GM10266 (cell line): ENCODE measurements at regions not wholly inside any gene's neighbourhood (a gene's known extent, or its start where the extent isn't known, plus 50 kb on each side); places are given as distances from the start of the nearest gene placed in this dataset.
"Not testable (repeated sequence)": the region's sequence is repeated elsewhere in the genome, so short reads cannot be mapped to it uniquely, and the experiment has no call there.

Experiments
- DNase-seq: peaks from one replicate; pipeline ENCODE4 v3.0.0; 2012; ENCODE audit errors: extremely low spot score
- TF ChIP-seq, protein P1 (sequence below): IDR thresholded peaks from 2 replicates; pipeline ENCODE4 v1.5.1; 2012; ENCODE audit warnings: mild to moderate bottlenecking, low read depth; ENCODE audit not compliant: control insufficient read depth, insufficient read depth; ENCODE audit errors: missing control alignments

DNA sequence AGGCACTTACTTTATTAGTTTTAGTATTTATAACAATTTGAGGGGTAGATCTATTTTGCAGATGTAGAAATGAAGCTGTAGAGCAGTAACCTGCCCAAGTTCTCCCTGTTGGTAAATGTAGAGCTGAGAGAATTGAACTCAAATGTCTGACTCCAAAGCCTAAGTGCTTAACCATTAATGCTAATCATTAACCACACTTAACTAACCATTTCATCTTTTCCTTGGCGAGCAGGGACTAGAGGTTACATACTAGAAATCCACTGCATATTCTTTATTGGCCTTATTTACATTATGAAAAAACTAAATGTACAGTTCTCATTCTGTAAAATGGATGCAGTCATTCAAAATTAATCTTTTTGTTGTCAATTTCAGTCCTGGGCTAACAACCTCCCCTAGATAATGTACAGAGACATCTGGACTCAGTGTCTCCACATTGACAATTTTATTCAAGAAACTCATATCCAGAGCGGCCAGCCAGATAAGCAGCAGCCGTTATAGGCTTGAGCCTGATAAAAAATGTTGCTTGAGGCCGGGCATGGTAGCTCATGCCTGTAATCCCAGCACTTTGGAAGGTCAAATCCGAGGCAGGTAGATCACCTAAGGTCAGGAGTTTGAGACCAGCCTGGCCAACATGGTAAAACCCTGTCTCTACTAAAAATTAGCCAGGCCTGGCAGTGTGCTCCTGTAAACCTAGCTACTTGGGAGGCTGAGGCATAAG is 76.7 kb upstream of the PICALM start:
- TF ChIP-seq, protein P1, sequence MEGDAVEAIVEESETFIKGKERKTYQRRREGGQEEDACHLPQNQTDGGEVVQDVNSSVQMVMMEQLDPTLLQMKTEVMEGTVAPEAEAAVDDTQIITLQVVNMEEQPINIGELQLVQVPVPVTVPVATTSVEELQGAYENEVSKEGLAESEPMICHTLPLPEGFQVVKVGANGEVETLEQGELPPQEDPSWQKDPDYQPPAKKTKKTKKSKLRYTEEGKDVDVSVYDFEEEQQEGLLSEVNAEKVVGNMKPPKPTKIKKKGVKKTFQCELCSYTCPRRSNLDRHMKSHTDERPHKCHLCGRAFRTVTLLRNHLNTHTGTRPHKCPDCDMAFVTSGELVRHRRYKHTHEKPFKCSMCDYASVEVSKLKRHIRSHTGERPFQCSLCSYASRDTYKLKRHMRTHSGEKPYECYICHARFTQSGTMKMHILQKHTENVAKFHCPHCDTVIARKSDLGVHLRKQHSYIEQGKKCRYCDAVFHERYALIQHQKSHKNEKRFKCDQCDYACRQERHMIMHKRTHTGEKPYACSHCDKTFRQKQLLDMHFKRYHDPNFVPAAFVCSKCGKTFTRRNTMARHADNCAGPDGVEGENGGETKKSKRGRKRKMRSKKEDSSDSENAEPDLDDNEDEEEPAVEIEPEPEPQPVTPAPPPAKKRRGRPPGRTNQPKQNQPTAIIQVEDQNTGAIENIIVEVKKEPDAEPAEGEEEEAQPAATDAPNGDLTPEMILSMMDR = no peak
- no peak for DNase-seq

DNA sequence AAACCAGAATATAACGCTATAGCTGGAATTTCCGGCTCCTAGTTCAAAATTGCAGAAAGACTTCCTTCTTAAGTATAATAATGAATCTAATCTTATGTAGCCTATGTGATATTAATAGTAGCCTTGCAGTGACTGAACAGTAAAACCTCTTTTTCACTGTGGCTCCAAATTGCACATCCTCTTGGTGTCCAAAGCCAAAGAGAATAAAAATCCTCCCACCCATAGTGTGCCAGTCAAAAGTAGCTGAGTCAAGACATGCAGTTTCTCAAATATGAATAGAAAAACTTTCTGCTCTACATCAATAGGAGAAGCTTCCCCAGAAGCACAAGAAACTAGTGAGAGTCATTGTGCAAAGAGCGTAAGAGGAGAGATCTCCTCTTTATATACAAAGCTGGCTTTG is 76.0 kb upstream of the PICALM start:
- DNase-seq = no peak
- TF ChIP-seq, protein P1 = no peak

DNA sequence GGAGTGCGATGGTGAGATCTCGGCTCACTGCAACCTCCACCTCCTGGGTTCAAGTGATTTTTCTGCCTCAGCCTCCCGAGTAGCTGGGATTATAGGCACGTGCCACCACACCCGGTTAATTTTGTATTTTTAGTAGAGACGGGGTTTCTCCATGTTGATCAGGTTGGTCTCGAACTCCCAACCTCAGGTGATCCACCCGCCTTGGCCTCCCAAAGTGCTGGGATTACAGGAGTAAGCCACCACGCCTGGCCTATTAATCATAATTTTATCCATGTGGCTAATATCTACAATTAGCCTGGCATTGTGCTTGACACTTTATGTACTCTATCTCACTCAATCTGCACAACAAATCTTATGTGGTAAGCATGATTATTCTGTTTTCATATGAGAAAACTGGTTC is 75.2 kb upstream of the PICALM start:
- DNase-seq = not testable (repeated sequence)

DNA sequence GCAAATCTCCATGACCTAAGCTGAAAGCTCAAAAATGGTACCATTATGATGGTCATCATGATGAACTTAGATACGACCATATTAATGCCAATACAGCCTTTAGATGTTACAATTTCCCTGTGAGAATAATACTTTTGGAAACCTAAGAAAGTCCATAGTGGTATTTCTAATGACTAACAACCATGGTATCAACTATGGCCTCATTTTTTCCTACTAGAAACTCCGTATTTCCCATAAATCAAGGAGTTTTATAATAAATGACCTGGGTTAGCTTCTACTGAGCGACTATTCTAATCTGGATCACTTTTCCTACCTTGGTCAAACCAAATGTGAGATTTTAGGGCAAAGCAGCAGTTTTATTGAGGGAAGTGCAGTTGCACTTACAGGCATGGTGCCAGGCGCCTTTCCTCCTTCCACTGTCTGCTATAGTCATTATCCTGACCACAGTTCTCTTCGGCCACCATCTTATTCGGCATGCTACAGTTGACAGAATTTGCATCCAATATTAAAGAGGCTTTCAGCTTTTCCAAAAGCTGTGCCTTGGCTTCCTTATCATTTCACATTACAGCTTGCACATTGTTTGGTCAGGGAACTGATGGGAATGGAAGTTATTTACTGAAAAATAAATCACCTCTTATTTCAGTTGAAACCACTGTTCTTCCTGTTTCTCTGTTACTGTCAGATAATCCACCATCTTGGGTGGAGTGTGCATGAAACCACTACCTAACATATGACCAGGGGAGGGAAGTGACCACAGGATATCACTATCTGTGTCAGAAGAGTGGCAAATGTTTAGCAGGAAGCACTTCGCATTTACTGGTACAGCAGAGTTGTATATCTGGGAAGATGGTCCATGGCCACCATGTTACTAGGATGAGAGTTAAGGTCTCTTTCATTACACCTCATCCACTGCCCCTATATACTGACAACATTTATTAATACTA is 74.5 kb upstream of the PICALM start:
- TF ChIP-seq, protein P1 = no peak
- DNase-seq = no peak

- DNase-seq = no peak
- TF ChIP-seq, protein P1 = no peak
Observed at GRCh38 chr11:86142170-86142569, 73.3 kb upstream of the PICALM start.

GRCh38 chr11:86141727-86142126 is 72.8 kb upstream of the PICALM start:
- TF ChIP-seq, protein P1 = no peak

DNA sequence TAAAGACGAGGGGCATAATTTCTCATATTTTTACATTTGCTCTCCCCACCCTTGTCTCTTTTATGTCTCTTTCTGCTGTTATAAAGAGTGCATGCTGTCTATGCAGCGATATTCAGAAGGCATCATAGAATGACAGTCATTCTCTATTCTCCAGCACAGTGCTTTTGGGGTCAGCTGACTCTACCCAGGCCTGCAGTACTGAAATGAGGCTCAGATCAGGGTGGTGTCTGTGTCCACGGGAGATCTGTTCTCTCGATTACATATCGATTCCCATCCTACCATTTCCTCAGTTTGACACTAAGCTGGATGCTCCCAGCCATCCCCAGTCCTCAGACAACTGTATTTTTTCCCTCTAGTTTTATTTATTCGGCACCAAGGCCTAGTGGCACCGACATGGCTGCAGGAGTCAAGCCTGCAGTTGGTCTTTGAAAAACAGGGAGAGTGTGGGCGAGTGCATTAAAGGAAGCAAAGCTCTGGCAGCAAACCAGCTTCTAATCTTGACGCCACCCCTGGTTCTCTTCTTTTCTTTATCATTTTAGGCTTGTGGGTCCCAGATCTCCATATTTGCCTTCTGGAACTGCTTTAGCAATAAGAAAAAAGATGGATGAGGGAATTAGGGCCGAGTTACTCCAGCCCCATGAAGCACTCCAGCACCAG is 71.6 kb upstream of the PICALM start:
- TF ChIP-seq, protein P1 = no peak
- no peak for DNase-seq

More at GRCh38 chr11:86141727-86142126, 72.8 kb upstream of the PICALM start:
- no peak for DNase-seq
